Right ventricle myocardium superior (tissue), 1 donor: ENCODE measurements at regions not wholly inside any gene's neighbourhood (a gene's known extent, or its start where the extent isn't known, plus 50 kb on each side); places are given as distances from the start of the nearest gene placed in this dataset.
"Not testable (repeated sequence)": the region's sequence is repeated elsewhere in the genome, so short reads cannot be mapped to it uniquely, and the experiment has no call there.

Experiments
- ATAC-seq: fragments of 200-7000 bp; cut with Tn5 transposase; one replicate; pipeline ENCODE4 v1.9.1; 2020; ENCODE audit warnings: mild to moderate bottlenecking; ENCODE audit not compliant: poor library complexity
- DNase-seq: peaks from one replicate; pipeline ENCODE4 v3.0.0-alpha.2; 2020
- intact Hi-C: fragments of 100-400 bp; cut with DNase I; formaldehyde crosslinking; loops from one replicate; pipeline ENCODE4 v1.11.2; 2022
- donor health status: DM: no; HTN: yes; CAD: no; lungs with severe emphysema.

DNA sequence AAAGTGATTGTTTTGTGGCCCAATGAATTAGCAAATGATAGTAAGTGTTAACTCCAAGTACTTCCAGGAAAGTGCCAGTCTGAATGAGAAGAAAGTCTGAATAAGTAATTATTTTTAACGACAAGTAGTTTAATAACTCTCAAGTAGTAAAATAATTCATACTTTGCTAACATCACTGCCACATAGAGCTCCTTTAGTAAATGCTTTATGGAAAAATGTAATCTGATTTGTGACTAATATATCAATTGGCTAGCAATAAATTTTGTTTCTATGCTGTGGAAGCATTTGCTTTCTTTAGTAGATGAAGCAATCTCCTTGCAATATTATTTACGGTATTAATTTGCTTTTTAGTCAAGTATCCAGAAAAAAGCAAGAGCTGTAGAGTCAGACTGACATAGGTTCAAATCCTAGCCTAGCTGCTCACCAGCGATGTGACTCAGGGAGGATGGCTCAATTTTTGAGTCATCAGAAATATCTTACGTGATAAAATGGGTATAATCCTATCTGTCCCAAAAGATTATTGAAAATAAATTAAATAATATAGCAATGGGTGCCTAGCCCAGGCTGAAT lies 329.3 kb downstream of the FGFR2 start:
- no peak for DNase-seq
- ATAC-seq: no peak
- intact Hi-C loops: no loop called here

DNA sequence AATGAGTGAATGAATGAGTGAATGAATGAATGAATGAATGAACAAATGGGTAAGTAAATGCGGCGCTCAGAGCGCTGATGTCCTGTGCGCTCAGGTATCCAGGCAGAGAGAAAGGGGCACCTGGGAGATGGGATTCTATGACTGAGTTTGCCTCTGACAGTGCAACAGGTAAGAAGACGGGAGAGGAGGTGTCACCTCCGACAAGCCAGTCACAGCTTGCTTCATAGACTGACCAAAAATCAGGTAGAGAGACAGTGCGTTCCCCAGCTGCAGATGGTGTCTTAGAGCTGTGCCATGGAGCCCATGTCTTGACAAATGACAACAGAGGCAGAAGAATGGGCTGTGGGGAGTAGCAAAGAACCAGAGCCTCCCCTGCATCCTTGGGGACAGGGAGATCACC lies 327.3 kb downstream of the FGFR2 start:
- intact Hi-C loops: no loop called here
- ATAC-seq (no peak), DNase-seq (no peak)

GRCh38 chr10:121276046-121276445 lies 322.2 kb downstream of the FGFR2 start:
- intact Hi-C loops: no loop called here
- ATAC-seq (no peak), DNase-seq (no peak)

- DNase-seq (no peak), ATAC-seq (no peak)
- intact Hi-C loops: no loop called here
Measured at GRCh38 chr10:121276822-121277221, 321.4 kb downstream of the FGFR2 start.

DNA sequence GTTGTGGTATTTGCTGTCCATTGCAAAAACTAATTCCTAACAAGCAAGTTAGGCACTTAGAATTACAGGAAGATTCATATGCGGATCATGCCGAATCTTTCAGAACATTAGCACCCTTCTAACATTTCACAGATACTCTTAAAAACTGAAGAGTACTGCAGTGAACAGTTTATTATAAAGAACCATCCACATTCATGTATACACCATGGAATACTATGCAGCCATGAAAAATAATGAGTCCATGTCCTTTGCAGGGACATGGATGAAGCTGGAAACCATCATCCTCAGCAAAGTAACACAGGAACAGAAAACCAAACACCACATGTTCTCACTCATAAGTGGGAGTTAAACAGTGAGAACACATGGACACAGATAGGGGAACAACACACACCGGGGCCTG lies 319.9 kb downstream of the FGFR2 start:
- intact Hi-C loops, DNase-seq, ATAC-seq: not testable (repeated sequence)

DNA sequence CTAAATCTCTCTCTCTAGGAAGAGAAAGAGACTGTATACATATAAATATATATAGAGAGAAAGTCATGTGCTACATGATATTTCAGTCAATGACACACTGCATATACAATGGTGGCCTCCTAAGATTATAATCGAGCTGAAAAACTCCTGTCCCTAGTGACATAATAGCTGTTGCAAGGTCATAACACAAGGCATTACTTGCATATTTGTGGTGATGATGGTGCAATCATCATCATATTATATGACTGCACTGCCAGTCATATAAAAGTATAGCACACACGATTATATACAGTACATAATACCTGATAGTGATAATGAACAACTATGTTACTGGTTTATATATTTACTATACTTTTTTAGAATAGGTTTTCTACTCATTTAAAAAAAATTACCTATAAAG lies 316.7 kb downstream of the FGFR2 start:
- intact Hi-C loops: no loop called here
- ATAC-seq: no peak

DNA sequence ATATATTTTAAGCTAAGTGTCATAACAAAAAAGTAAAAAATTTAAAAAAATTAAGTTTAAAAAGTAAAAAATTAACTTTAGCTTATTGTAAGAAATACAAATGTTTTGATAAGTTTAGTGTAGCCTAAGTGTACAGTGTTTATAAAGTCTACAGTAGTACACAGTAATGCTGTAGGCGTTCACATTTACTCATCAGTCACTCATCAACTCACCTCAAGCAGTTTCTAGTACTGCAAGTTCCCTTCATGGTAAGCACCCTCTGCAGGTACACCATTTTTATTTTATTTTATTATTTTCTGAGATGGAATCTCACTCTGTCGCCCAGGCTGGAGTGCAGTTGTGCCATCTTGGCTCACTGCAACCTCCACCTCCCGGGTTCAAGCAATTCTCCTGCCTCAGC lies 316.0 kb downstream of the FGFR2 start:
- no peak for ATAC-seq
- no peak for DNase-seq

More for the DNA sequence above, 316.7 kb downstream of the FGFR2 start:
- no peak for DNase-seq

DNA sequence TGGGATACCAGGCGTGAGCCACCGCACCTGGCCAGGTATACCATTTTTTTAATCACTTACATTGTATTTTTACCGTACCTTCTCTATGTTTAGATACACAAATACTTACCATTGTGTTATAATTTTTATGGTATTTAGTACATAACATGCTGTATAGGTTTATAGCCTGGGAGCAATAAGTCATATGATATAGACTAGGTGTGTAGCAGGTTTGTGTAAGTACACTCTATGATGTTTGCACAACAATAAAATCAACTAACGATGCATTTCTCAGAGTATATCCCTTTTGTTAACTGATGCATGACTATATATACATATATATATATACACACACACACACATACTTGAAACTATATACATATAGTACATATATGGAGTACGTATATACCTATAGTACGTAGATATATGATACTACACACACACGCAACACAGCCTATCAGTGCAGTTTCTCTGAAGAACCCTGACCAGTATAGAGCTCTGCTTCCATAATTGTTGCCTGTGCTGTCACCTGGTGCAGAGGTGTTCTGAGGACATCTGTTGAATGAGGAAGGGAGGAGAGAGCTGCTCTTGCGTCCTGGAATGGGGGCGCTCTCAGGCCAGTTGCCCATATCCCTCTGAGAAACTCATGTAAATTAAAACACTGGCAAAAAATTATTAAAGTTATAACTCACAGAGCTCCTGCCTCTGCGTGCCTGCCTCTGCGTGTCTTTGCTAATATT lies 315.3 kb downstream of the FGFR2 start:
- ATAC-seq: no peak
- intact Hi-C loops: no loop called here
- DNase-seq: no peak

More for the DNA sequence above, 316.0 kb downstream of the FGFR2 start:
- intact Hi-C loops: no loop called here

DNA sequence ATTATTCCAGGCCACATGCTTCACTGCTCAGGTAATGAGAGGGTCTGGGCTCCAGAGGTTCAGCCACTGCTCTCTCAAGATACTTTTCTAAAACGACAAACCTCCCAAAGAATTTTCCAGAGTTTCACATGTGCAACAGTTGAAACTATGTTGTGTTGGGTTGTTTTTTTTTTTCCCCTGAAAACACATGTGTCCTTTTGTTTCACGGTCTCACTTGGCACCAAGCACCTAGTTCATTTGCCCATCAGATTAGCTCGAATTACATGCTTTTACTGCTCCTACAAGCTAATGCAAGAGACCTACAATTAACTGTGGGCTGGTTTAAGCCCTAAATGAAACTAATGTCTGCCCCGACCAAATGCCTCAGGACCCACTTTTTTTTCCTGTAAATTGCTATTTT lies 313.3 kb downstream of the FGFR2 start:
- ATAC-seq: no peak
- intact Hi-C loops: no loop called here

GRCh38 chr10:121285406-121286196 lies 312.6 kb downstream of the FGFR2 start:
- DNase-seq (no peak), ATAC-seq (no peak)
- intact Hi-C loops: no loop called here

More for the DNA sequence above, 313.3 kb downstream of the FGFR2 start:
- no peak for DNase-seq

- no peak for DNase-seq
- intact Hi-C loops: no loop called here
- no peak for ATAC-seq
Measured at GRCh38 chr10:121288011-121288410, 310.2 kb downstream of the FGFR2 start.

DNA sequence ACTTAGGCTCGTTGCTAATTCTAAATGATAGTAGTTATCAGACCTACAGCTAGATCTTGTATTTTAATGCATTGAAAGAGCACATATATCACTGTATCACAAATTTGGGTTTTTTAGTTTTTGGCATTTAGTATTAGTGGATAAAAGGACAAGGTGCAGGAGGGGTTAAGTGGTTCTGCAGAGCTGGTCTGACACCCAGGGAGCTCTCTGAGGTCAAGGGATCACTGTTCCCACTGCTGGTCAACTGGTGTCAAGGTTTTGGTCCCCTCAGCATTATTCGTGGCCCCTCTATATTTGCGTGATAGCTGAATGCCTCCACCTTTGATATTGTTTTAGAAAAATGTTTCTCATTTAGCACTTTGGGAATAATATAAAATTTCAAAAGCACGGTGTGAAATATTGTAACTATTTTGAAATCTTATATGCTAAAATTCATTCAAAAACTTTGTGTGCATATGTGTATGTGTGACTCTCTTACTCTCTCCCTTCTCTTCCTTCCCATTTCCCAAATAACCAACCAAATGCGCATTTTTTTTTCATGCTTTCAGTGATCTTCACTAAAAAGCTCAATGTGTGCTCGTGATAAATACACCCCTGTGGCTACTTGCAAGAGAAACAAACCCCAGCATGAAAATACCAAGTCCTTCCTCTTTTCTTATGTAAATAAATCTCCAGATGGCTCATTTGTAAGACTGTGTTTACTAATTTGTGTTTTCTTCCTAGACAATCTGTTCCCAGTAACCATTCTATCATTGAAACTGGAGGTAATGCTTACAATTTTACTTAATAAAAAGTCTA lies 309.2 kb downstream of the FGFR2 start:
- intact Hi-C loops: no loop called here
- DNase-seq (no peak), ATAC-seq (no peak)

DNA sequence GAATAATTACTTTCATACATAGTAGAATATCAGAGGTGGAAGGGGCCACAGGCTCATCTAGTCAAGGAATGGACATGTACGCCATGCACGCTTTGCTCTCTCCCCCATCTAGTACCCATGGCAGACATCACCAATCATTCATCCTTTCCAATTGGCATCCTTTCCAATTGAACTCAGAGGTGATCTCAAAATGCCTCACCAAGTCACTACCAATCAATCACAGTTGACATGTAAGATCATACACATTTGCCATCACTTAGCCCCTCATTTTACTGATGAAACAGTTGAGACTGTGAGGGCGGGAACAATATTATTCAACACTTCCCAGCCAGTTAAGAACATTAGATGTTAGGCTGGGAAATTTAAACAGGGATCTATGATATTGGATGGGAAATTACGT lies 308.4 kb downstream of the FGFR2 start:
- no peak for ATAC-seq
- intact Hi-C loops: no loop called here
- DNase-seq: no peak

GRCh38 chr10:121290674-121291073 lies 307.6 kb downstream of the FGFR2 start:
- no peak for DNase-seq
- ATAC-seq: no peak
- intact Hi-C loops: no loop called here

DNA sequence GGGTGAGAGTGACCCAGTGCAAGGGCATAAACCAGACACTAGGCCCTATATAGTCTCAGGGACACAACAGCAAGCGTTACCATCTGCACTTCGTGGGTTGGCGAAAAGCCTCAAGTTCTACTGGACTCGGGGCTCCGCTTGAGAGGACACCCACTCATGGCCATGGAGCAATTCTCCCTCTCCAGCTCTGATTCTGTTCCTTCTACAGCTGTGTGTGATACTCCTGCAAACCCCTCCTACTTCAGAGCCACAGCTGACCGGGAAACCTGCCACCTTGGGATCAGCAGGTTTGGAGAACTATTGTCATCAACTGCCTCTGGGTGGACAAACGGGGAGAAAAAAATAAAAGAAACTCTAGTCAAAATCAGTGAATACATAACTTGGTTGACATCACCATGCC lies 306.9 kb downstream of the FGFR2 start:
- intact Hi-C loops: no loop called here
- ATAC-seq: no peak
- DNase-seq: no peak

DNA sequence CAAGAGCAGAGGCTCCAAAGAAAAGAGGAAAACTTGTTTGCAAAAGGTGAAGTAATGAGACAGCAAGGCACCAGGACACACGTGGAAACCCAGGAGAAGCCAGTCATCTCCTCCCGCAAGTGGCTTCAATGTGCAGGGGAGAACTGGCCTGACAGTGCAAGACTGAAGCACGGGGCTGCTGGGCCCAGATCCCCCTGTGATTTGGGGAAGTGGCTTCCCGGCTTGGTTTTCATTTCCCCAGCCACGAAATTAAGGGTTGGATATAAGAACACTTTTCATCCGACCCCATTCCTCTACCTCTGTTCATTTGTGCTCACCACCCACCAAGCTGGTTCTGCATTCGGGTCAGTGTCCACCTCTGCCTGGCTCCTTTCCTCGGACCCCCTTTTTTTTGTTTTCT lies 306.4 kb downstream of the FGFR2 start:
- ATAC-seq (no peak), DNase-seq (no peak)
- intact Hi-C loops: no loop called here

DNA sequence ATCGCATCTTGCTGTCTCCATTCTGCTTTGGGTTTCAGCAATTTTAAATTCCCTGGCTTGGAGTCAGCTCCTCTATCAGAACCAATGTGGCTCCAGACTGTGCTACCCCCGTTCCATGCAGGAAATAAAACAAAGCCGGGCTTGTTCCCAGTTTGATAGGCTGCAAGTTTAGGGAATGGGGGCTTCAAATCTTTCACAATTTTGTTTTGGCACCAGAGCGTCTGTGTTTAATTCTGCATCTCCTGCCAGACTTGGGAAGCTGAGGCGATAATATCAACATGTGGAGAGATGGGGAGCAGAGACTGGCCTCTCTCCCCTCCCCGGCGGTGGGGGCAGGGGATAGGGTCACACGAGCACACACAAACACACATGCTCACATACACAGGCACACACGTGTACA lies 305.9 kb downstream of the FGFR2 start:
- intact Hi-C loops: no loop called here
- no peak for ATAC-seq
- DNase-seq: no peak

DNA sequence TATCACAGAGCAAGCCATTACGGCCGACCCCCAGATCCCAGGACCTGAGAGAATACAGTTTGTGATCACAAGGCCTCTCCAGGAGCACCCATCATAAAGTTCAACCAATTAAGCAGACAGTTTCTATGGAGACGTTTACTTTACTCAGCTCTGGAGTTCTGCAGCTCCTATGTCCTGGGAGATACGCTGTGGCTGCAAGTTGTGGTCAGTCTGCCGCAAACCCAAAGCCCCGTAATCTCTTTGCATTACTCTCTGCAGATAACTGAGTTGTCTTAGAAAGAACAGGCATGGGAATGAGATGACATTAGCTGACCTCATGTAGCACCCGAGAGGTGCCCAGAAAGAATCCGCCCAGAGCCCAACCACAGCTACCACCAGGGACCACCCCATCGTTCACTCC lies 305.1 kb downstream of the FGFR2 start:
- DNase-seq: no peak
- intact Hi-C loops: no loop called here
- no peak for ATAC-seq

- DNase-seq (no peak), ATAC-seq (no peak)
- intact Hi-C loops: no loop called here
Measured at GRCh38 chr10:121294630-121295029, 303.6 kb downstream of the FGFR2 start.
